ENCODE measurements at regions not wholly inside any gene's neighbourhood (a gene's known extent, or its start where the extent isn't known, plus 50 kb on each side); places are given as distances from the start of the nearest gene placed in this dataset.
A peak's percentile ranks its signal among the peaks of the same experiment; 100 is the strongest.

DNA sequence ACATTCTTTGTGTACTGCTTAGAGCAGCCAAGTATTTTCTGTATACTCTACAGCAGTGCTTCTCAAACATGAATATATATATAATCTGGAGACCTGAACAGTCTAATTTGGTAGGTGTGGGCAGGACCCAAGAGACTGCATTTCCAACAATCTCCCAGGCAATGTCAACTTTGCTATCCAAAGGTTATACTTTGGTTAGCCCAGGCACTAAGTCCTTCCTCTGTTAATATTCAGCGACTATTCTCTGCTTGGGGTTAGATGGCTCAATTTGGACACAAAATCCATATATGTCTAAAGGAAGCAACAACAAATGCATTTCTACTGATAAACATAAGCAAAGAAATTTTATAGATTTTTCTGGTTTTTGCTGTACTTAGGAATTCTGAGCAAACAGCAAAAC lies 480.0 kb upstream of the RPS6KA3 start:
- Mint-ChIP-seq H3K36me3 (ENCODE audit: low read depth, unreplicated experiment) (no peaks in the 10 kb centered on the region), H3K27me3 (ENCODE audit: low read depth, unreplicated experiment) (no peaks in the 10 kb centered on the region), H3K4me3 (ENCODE audit: unreplicated experiment) (no peak overlapping the region), H3K4me1 (ENCODE audit: low read depth, unreplicated experiment) (no peaks in the 10 kb centered on the region), H3K9me3 (ENCODE audit: unreplicated experiment) (no peaks in the 10 kb centered on the region), H3K27ac (ENCODE audit: unreplicated experiment) (no peak overlapping the region)
- FAIRE-seq, result peak; percentile 63
- Histone ChIP-seq H3K9ac (ENCODE audit: low read length) (no peak overlapping the region), H3K9me3 (ENCODE audit: insufficient read depth, low read depth, low read length) (no peaks in the 10 kb centered on the region), H3K4me3 (ENCODE audit: insufficient read depth, low read depth, low read length) (no peak overlapping the region), H4K20me1 (ENCODE audit: insufficient read depth, low read length) (no peaks in the 10 kb centered on the region), H2AFZ (ENCODE audit: low read depth, low read length) (no peak overlapping the region), H3K79me2 (ENCODE audit: insufficient read depth, low read length) (no peaks in the 10 kb centered on the region), H3K4me2 (ENCODE audit: low read length) (no peak overlapping the region), H3K36me3 (ENCODE audit: insufficient read depth, low read length) (no peaks in the 10 kb centered on the region), H3K27ac (ENCODE audit: low read depth, low read length) (no peak overlapping the region), H3K4me1 (ENCODE audit: insufficient read depth, low read length) (no peaks in the 10 kb centered on the region), H3K27me3 (ENCODE audit: insufficient read depth, low read length) (no peaks in the 10 kb centered on the region)
- no peak for DNase-seq (ENCODE audit: low read depth)
- no peak for TF ChIP-seq EZH2 (IDR thresholded peaks at IDR 0.05; ENCODE audit: insufficient read depth, low read length)
- TF ChIP-seq, protein P1, sequence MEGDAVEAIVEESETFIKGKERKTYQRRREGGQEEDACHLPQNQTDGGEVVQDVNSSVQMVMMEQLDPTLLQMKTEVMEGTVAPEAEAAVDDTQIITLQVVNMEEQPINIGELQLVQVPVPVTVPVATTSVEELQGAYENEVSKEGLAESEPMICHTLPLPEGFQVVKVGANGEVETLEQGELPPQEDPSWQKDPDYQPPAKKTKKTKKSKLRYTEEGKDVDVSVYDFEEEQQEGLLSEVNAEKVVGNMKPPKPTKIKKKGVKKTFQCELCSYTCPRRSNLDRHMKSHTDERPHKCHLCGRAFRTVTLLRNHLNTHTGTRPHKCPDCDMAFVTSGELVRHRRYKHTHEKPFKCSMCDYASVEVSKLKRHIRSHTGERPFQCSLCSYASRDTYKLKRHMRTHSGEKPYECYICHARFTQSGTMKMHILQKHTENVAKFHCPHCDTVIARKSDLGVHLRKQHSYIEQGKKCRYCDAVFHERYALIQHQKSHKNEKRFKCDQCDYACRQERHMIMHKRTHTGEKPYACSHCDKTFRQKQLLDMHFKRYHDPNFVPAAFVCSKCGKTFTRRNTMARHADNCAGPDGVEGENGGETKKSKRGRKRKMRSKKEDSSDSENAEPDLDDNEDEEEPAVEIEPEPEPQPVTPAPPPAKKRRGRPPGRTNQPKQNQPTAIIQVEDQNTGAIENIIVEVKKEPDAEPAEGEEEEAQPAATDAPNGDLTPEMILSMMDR (IDR thresholded peaks at IDR 0.05; ENCODE audit: insufficient read depth, low read depth, low read length), result no peak

DNA sequence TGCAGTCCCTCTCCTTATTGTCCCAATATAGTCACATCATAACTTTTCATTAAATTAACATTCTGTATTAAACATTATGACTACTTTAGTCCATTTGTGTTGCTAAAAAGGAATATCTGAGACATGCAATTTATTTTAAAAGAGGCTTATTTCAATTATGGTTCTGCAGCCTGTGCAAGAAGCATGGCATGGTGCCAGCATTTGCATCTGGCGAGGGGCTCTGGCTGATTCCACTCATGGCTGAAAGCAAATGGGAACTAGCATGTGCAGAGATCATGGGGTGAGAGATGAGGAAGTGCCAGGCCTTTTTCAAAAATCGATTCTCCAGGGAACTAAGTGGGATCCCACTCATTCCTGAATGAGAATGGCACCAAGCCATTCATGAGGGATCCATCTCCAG lies 476.3 kb upstream of the RPS6KA3 start:
- no peak overlapping the region for H3K27ac Mint-ChIP-seq (ENCODE audit: unreplicated experiment)
- no peak for FAIRE-seq

DNA sequence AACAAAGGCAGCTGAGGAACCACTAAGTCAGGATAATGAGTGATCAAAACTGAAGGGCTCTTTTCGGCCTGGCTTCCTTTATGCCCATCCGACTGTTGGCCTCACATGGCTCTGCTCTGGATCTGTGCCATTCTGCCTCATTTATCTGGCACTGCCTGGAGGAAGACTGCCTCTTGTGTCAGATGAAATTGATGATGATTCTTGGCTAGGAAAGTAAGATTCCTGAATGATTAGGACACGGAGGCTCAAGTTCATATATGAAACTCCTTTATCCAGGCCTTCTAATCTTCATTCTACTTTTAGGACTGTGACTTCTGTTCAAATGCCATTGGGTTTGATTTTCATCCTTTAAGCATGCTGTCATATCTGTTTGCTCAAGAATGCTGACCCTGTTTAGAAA lies 475.4 kb upstream of the RPS6KA3 start:
- no peaks in the 10 kb centered on the region for H3K79me2 ChIP-seq (ENCODE audit: insufficient read depth, low read length)
- H2AFZ ChIP-seq (ENCODE audit: low read depth, low read length), result no peak overlapping the region
- no peaks in the 10 kb centered on the region for H3K36me3 ChIP-seq (ENCODE audit: insufficient read depth, low read length)
- Mint-ChIP-seq H3K4me1 (ENCODE audit: low read depth, unreplicated experiment) (no peaks in the 10 kb centered on the region), H3K27me3 (ENCODE audit: low read depth, unreplicated experiment) (no peaks in the 10 kb centered on the region), H3K9me3 (ENCODE audit: unreplicated experiment) (no peaks in the 10 kb centered on the region), H3K4me3 (ENCODE audit: unreplicated experiment) (no peak overlapping the region), H3K27ac (ENCODE audit: unreplicated experiment) (no peak overlapping the region), H3K36me3 (ENCODE audit: low read depth, unreplicated experiment) (no peaks in the 10 kb centered on the region)
- H3K4me3 ChIP-seq (ENCODE audit: insufficient read depth, low read depth, low read length), result no peak overlapping the region
- H4K20me1 ChIP-seq (ENCODE audit: insufficient read depth, low read length), result no peaks in the 10 kb centered on the region
- TF ChIP-seq, protein P1 (IDR thresholded peaks at IDR 0.05; ENCODE audit: insufficient read depth, low read depth, low read length), result no peak
- TF ChIP-seq EZH2 (IDR thresholded peaks at IDR 0.05; ENCODE audit: insufficient read depth, low read length), result no peak
- peak; percentile 55 for DNase-seq (ENCODE audit: low read depth)
- no peak overlapping the region for H3K27ac ChIP-seq (ENCODE audit: low read depth, low read length)
- H3K4me1 ChIP-seq (ENCODE audit: insufficient read depth, low read length), result no peaks in the 10 kb centered on the region
- no peaks in the 10 kb centered on the region for H3K9me3 ChIP-seq (ENCODE audit: insufficient read depth, low read depth, low read length)
- H3K4me2 ChIP-seq (ENCODE audit: low read length), result no peak overlapping the region
- FAIRE-seq, result peak; percentile 84
- H3K27me3 ChIP-seq (ENCODE audit: insufficient read depth, low read length), result no peaks in the 10 kb centered on the region
- H3K9ac ChIP-seq (ENCODE audit: low read length), result no peak overlapping the region

More for the DNA sequence above, 476.3 kb upstream of the RPS6KA3 start:
- Histone ChIP-seq H4K20me1 (ENCODE audit: insufficient read depth, low read length) (no peaks in the 10 kb centered on the region), H3K79me2 (ENCODE audit: insufficient read depth, low read length) (no peaks in the 10 kb centered on the region), H3K27me3 (ENCODE audit: insufficient read depth, low read length) (no peaks in the 10 kb centered on the region), H3K4me3 (ENCODE audit: insufficient read depth, low read depth, low read length) (no peak overlapping the region), H3K4me1 (ENCODE audit: insufficient read depth, low read length) (no peaks in the 10 kb centered on the region), H3K9me3 (ENCODE audit: insufficient read depth, low read depth, low read length) (no peaks in the 10 kb centered on the region), H3K9ac (ENCODE audit: low read length) (no peak overlapping the region), H3K27ac (ENCODE audit: low read depth, low read length) (no peak overlapping the region), H3K36me3 (ENCODE audit: insufficient read depth, low read length) (no peaks in the 10 kb centered on the region), H2AFZ (ENCODE audit: low read depth, low read length) (no peak overlapping the region), H3K4me2 (ENCODE audit: low read length) (no peak overlapping the region)
- TF ChIP-seq, protein P1 (IDR thresholded peaks at IDR 0.05; ENCODE audit: insufficient read depth, low read depth, low read length), result no peak
- TF ChIP-seq EZH2 (IDR thresholded peaks at IDR 0.05; ENCODE audit: insufficient read depth, low read length), result no peak
- no peak for DNase-seq (ENCODE audit: low read depth)
- Mint-ChIP-seq H3K36me3 (ENCODE audit: low read depth, unreplicated experiment) (no peaks in the 10 kb centered on the region), H3K4me1 (ENCODE audit: low read depth, unreplicated experiment) (no peaks in the 10 kb centered on the region), H3K27me3 (ENCODE audit: low read depth, unreplicated experiment) (no peaks in the 10 kb centered on the region), H3K9me3 (ENCODE audit: unreplicated experiment) (no peaks in the 10 kb centered on the region), H3K4me3 (ENCODE audit: unreplicated experiment) (no peak overlapping the region)

Data from astrocyte (in vitro differentiated cells and primary cell).